HK-2 (cell line): ENCODE measurements at regions not wholly inside any gene's neighbourhood (a gene's known extent, or its start where the extent isn't known, plus 50 kb on each side); places are given as distances from the start of the nearest gene placed in this dataset.

Experiments
- DNase-seq: peaks from one replicate; pipeline ENCODE4 v3.0.0-alpha.2; 2018; ENCODE audit not compliant: unreplicated experiment

DNA sequence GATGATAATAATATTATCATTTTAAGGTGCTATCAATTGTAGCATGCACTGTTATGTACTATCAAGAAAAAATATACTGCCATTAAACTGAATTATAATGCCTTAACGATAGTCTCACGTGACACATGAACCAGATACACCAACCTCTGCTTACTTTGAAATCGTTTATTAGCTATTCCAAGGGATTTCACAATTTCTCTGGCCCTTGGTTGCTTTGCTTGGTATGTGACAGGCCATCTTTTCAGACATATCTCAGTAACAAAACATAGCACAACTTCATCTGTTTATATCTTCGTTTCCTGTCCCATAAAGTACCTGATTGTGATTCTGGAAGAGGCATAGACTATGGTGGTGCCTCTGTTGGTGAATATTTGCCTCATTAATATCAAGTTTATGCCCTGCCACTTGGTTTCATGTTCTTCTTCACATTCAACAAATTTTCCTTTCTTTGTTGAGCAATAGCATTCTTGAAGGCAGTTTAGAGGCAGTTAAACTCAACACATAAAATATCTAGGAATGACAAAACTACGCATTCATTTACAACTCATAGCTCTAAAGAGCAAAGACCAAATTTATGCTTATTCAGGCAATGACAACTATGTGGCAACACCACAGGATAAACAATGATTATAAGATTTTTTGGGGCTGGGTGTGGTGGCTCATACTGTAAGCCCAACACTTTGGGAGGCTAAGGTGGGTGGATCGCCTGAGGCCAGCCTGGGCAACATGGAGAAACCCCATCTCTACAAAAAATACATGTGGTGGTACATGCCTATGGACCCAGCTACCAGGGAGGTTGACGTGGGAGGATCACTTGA is 84.3 kb downstream of the MCFD2 start:
- no peak for DNase-seq

- DNase-seq: no peak
These were observed 86.2 kb downstream of the MCFD2 start for GRCh38 chr2:46829231-46829995.

GRCh38 chr2:46828491-46829230 is 86.9 kb downstream of the MCFD2 start:
- DNase-seq: no peak

DNA sequence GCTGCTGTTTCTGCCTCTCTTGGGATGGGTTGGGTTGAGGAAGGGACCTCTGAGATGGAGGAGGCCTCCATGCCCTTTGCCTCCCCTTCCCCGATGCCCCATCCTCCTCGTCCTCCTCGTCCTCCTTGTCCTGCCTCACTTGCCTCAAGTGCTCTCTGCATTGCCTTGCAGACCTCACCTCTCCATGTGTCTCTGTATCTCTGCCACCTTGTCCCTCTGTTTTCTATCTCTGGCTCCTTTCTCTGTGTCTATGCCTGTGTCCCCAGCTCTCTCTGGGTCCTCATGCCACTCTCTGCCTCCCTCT is 87.5 kb downstream of the MCFD2 start:
- no peak for DNase-seq

DNA sequence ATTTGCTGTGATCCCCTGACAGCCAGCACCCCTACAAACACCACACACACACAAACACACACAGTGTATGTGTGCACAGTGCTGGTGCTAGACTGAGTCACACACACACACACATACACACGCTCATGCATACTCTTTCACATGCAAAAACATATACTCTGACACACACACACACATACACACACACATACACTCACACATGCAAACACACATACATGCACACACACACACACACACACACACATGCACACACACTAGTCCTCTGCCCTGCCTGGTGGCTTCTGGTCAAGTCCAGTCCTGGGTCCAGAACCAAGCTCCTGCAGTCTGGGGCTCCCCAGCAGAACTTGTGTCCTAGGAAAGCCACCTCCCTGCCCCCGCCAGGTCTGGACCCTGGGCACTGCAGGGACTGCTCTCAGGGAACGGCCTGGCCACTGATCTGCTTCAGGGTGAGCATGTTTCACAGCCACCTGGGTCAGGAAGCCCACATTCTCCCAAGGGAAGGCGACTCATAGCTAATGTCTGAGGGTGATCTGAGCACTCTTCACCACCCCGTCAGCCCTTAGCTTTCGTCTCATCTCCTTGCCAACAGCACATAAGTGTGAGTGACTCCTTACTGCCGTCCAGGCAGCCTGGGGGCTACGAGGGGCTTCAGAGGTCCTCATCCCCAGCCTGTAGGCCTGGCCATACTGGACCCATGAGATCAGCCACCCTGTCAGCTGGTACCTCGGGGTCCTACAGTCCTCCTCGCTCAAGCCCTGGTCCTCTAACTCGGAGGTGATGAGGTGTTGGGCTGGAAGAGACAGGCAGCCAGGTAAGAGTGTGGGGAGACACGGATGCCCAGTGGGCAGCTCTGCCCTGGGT is 88.1 kb downstream of the MCFD2 start:
- DNase-seq: no peak

GRCh38 chr2:46826569-46827245 is 88.9 kb downstream of the MCFD2 start:
- DNase-seq: no peak

- DNase-seq: no peak
These were observed 89.6 kb downstream of the MCFD2 start for GRCh38 chr2:46825939-46826568.

- DNase-seq: no peak
These were observed 90.2 kb downstream of the MCFD2 start for GRCh38 chr2:46825231-46825938.

- no peak for DNase-seq
These were observed 91.0 kb downstream of the MCFD2 start for GRCh38 chr2:46824611-46825010.

GRCh38 chr2:46821600-46821999 is 94.0 kb downstream of the MCFD2 start:
- no peak for DNase-seq

DNA sequence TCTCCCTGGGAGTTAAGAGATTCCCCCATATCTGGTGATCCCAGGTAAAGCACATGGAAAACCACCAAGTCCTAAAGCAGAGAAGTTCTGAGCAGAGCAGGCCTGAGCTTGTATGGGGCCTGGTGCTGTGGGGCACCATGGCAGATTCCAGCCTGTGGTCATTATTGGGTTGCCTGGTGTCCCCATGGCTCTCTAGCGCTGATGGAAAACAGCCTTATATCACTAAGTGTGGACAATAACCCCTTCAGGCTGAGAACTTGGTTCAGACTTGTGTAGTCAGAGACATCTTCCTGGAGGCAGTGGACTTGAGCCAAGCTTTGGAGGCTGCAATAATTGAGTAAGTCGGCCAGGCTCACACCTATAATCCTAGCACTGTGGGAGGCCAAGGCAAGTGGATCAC is 96.8 kb downstream of the MCFD2 start:
- DNase-seq: no peak

DNA sequence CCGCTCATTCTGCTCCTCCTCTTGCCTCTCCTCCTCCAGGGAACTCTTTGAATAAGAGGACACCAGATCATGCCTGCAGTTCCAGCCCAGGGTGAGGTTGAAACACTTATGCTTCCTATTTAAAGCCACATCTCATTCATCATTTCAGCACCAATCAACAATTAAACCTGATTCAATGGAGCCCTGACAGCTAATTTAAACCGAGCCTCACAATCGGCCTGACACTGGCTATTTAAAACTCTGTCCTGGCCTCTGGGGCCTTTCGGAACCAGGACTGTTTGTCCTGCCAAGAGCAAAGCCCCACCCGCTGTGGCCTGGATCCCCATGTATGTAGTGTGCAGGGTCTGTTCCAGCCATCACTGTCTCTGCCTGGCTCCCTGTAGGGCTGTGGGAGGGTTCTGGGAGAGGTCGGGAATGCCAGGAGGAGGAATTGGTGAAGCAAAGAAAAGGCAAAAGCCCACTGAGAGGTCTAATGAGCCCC is 97.4 kb downstream of the MCFD2 start:
- no peak for DNase-seq

GRCh38 chr2:46816846-46817726 is 98.5 kb downstream of the MCFD2 start:
- no peak for DNase-seq

GRCh38 chr2:46816151-46816845 is 99.3 kb downstream of the MCFD2 start:
- no peak for DNase-seq

- DNase-seq: no peak
These were observed 100.3 kb downstream of the MCFD2 start for GRCh38 chr2:46815121-46815802.

- peak; percentile 26 for DNase-seq
These were observed 101.2 kb downstream of the MCFD2 start for GRCh38 chr2:46814160-46814961.

GRCh38 chr2:46813680-46814079 is 101.9 kb downstream of the MCFD2 start:
- no peak for DNase-seq
